KG1 (cell line): ENCODE measurements at regions not wholly inside any gene's neighbourhood (a gene's known extent, or its start where the extent isn't known, plus 50 kb on each side); places are given as distances from the start of the nearest gene placed in this dataset.
"Not testable (repeated sequence)": the region's sequence is repeated elsewhere in the genome, so short reads cannot be mapped to it uniquely, and the experiment has no call there.

ENCODE experiments used
- DNase-seq: peaks from one replicate; lab custom pipeline; 2025; lab: John Stamatoyannopoulos, UW

DNA sequence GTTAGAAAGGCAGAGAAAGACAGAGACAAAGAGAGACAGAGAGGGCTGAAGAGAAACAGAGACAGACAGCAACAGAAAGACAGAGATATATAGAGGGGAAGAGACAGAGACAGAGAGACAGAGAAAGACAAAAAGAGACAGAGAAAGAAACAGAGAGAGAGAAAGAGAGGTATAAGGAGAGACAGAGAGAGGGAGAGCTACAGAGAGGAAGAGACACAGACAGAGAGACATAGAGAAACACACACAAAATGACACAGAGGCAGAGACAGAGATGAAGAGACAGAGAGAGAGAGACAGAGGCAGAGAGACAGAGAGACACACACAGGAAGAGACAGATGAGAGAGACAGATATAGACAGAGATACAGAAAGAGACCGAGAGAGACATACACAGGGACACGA, 168.6 kb downstream of the TMEM121 start:
- DNase-seq, result no peak

DNA sequence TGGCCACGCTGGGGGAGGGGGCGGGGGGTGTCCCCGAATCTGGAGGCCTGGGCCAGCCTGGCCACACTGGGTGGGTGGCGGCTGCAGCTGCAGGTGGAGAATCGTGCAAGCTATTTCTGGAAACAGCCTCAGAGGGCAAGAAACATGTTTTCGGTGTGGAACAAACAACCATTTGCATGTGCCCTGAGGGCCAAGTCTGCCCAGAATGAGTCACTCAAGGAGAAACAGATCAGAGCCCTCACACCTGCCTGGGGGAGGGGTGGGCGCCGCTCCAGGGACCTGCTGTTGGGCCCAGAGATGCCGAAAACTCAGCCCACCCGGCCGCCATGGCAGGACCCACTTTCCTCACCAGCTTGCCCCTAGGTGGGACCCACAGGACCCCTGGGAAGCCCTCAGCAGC, 170.0 kb downstream of the TMEM121 start:
- not testable (repeated sequence) for DNase-seq

DNA sequence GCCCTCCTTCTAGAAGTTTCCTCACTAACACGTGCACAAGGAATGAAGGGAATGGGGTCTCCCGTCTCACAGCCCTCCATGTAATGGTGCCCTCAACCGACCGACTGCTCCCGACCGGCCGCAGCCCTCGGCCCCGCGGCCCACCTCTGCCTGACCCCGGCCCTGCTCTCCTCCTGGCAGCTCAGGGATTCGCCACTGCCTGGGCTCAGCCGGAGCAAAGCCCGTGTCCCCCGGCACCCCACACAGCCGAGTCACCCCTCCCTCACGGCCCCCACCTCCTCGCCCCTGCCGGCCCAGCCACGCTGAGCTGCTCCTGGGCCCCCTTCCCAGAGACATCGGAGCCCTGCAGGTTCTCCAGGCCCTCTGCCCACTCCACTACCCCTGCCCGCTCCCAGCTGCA, 171.0 kb downstream of the TMEM121 start:
- not testable (repeated sequence) for DNase-seq

DNA sequence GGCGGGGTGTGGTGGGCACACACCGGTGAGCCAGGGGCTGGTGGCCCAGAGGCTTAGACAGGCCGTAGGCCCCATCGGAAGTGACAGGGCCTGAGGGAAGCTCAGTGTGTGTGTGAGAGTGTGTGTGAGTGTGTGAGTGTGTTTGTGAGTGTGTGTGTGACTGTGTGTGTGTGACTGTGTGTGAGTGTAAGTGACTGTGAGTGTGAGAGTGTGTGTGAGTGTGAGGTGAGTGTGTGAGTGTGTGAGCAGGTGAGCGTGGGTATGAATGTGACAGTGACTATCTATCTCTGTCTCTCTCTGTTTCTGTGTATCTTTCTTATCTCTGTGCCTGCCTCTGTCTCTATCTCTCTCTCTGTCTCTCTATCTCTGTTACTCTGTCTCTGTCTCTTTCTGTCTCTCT, 171.6 kb downstream of the TMEM121 start:
- not testable (repeated sequence) for DNase-seq

DNA sequence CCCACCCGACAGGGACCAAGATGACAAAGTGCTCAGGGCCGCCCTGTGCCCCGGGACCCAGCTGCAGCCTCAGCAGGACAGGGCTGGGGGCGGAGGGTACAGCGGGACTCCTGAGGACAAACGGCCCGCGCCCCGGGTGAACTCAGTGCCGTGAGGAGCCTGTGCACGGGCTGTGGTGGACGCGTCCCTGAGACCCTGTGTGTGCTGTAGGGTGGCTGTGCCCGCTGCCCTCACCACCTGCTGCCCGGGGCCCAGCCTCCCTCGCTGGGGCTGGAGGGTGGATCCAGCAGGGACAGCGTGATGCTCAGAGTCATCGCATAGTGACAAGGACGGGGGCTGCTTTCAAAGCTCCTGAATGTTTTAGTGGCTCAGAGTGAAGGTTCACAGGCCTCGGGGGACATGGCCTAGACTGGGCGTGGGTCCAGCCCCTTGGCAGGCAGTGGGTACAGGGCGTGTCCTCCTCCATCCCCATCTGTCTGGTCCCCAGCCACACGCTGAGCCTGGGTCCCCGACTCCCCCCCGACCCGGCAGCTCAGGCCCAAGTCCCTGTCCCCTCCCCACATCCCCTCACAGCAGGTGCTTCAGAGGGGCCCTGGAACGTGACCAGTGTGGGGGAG, 172.7 kb downstream of the TMEM121 start:
- not testable (repeated sequence) for DNase-seq

DNA sequence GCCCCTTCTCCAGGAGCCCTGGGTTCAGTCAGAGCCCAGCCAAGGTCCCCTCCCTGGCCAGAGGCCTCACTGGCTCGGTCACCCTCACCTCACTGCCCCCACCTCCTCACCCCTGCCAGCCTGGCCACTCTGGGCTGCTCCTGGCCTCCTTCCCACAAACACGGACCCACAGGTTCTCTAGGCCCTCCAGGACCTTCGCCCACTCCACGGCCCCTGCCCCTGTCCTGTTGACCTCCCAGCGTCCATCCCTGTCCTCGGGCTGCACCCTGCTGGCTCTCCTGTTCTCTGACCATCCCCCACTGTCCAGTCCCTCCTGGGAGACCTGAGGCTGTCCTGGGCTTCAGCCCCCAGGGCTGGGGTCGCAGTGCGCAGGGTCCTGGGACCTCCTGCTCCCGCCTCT, 173.3 kb downstream of the TMEM121 start:
- not testable (repeated sequence) for DNase-seq

DNA sequence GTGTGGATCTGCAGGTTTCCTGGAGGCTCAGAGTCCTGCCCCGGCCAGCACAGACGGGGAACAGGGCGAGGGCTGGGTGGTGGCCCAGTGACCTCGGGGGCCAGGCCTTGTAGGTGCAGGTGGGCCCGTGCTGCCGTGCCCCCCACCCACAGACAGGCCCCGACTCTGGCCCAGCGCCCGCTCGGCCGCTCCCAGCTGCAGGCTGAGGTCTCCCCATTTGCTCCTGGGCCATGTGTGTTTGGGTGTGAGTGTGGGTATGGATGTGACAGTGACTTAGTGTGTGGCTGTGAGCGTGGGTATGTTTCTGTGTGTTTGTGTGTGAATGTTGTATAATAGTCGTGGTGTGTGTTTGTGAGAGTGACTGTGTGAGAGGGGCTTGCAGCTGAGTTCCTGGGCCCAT, 173.8 kb downstream of the TMEM121 start:
- DNase-seq, result not testable (repeated sequence)

DNA sequence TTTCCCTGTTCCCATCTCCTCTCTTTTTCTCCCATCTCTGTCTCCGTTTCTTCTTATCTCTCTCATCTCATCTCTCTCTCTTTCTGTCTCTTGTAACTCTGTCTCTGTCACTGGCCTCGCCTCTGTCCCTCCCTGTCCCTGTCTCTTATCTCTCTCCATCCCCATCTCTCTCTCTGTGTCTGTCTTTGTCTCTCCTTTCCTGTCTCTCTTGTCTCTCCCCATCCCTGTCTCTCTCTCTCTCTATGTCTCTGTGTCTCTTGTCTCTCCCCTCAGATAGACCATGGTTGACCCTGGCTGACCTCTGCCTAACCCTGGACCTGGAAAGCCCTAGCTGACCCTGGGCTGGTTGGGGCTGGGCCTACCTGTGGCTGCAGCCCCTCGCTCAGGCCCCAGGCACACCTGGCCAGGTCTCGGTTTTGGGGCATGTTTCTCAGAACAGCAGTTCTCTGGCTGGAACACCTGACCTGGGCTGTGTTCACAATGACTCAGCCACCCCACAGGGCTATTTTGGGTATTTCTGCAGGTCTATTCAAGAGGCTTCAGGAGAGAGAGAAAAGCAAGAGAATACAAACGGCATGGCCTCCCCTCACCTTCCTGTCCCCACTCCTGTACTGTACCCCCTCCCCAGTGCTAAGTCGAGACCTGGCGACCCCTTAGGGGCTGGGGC, 174.4 kb downstream of the TMEM121 start:
- no peak for DNase-seq

DNA sequence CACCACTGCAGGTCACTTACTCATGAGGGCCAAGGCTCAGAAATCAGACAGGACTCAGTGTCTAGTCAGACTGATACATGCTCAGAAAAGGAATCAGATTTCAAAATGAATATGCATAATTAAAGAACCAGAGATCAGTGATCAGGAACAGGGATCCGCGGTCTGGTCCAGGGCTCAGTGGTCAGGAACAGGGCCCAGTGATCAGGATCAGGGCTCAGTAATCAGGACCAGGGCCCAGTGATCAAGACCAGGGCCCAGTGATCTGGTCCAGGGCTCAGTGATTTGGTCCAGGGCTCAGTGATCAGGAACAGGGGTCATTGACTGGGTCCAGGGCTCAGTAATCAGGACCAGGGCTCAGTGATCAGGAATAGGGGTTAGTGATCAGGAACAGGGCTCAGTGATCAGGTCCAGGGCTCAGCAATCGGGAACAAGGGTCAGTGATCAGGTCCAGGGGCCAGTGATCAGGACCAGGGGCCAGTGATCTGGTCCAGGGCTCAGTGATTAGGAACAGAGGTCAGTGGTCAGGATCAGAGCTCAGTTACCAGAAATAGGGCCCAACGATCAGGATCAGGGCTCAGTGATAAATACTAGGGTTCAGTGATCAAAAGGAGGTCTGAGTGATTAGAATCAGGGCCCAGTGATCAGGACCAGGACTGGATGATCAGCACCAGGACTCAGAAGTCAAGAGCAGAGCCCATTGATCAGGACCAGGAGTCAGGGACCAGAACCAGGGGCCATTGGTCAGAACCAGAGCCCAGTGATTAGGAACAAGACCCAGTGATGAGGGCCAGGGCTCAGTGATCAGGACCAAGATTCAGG, 175.3 kb downstream of the TMEM121 start:
- DNase-seq, result no peak

DNA sequence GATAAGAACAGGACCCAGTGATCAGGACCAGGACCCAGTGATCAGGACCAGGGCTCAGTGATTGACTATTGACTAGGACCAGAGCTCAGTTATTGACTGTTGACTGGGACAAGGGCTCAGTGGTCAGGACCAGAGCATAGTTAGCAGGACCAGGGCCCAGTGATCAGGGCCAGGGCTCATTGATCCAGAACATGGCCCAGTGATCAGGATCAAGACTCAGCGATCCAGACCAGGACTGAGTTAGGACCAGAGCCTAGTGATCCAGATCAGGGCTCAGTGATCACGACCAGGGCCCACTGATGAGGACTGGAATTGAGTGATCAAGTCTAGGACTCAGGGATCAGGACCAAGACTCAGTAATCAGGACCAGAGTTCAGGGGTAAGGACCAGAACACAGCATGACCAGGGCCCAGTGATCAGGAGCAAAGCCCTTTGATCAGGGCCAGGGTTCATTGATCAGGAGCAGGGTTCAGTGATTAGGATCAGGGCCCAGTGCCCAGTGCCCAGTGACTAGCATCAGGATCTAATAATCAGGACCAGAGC, 176.0 kb downstream of the TMEM121 start:
- DNase-seq, result no peak

DNA sequence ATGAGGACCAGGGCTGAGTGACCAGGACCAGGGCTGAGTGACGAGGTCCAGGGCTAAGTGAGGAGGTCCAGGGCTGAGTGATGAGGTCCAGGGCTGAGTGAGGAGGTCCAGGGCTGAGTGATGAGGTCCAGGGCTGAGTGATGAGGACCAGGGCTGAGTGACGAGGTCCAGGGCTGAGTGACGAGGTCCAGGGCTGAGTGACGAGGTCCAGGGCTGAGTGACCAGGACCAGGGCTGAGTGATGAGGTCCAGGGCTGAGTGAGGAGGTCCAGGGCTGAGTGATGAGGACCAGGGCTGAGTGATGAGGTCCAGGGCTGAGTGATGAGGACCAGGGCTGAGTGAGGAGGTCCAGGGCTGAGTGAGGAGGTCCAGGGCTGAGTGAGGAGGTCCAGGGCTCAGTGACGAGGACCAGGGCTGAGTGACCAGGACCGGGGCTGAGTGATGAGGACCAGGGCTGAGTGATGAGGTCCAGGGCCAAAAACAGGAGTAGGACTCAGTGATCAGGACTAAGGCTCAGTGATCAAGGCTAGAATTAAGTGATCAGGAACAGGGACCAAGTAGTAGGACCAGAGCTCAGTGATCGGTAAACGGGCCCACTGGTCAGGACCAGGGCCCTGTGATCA, 176.8 kb downstream of the TMEM121 start:
- DNase-seq, result not testable (repeated sequence)

DNA sequence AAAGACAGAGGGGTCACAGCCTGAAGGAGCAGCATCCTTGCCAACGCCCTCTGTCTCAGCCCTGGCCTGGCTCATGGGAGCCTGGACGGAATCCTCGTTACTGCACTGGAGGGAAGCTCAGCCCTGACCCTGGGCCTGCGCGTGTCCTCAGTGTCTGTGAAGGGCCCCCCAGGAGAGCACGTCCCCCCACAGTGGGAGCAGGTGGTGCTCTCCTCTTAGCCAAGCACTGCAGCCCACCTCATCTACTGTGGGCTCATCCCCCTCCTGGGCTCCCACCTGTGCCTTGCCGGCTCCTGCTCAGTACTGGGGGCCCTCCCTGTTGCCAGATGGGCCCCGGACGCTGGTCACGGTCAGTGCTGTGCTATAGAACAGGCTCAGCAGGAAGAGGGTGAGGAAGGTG, 177.7 kb downstream of the TMEM121 start:
- DNase-seq, result not testable (repeated sequence)

DNA sequence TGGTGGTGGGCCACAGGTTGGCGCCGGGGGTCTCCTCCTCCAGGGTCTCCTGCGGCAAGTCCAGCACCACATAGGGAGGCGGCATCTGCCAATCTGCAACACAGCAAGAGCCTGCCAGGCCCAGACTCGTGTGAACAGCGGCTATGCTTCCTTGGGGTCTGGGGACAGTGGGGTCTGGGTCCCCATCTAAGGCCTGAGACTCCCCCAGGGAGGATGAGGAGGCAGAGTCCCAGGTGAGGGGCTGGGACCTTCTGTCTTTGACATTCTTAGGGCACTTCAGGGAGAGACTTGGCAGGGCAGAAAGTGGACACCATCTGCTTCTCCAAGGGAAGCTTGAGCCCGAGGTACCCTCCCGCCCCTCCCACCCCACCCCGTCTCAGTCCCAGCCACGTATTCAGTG, 178.1 kb downstream of the TMEM121 start:
- DNase-seq, result not testable (repeated sequence)

DNA sequence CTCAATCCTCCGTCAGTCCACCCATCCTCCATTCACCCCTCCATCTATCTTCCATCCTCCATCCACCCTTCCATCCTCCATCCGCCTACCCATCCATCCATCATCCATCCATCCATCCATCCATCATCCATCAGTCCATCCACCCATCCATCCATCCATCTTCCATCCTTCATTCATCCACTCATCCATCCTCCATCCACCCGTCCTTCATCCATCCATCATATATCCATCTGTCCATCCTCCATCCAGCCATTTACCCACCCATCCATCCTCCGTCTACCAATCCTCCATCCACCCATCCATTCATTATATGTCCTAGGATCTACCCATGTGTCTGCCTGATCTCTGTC, 179.1 kb downstream of the TMEM121 start:
- DNase-seq, result not testable (repeated sequence)

DNA sequence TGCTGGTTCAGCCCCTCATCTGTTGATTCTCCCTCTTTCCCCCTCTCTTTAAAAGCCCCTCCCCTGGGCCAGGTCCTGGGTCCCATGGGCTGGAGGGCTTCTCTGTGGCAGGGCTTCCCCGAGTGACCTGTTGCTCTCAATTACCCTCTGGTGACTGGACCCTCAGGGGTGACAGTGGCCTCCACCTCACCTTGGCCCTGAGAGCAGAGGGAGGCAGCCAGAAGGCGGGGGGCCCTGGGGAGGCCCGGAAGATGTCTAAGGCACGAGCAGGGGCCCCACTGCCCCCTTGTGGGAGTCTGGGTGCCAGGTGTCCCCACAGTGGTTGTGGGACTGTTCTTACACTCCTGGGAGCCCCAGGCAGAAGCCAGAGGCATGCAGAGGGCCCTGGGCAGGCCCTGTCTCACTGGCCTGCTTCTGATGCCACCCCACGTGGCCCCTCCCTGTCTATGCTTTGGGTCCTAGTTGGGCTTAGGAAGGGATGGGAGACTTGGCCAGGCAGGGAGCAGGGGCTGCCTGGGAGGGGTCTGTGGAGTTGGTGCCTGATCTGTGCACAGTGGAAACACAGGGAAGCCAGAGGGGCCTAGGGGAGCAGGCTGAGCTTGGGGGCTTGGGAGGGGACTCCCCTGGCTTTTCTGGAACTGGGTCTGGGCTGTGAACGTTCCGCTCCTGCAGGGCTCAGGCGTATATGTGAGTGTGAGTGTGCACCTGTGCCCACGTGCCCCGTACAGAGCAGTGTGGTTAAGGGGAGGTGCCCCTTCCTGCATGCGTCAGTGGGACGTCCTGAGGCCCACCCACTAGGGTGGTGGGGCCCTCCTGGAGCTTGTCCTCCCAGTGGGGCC, 179.7 kb downstream of the TMEM121 start:
- not testable (repeated sequence) for DNase-seq

DNA sequence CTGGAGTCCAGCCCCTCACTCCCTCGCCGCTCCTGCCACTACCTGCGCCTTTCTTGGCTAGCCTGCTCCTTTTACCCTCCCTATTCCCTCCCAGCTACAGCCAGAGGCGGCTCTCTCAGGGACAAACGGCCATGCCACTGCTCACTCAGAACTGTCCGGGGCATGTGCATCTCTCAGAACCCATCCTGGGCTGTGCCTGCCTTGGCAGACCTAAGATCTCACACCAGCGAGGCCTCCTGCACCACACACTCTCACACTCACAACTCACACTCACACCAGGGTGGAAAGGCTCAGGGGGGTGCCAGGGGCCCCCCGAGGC, 180.3 kb downstream of the TMEM121 start:
- DNase-seq, result not testable (repeated sequence)

DNA sequence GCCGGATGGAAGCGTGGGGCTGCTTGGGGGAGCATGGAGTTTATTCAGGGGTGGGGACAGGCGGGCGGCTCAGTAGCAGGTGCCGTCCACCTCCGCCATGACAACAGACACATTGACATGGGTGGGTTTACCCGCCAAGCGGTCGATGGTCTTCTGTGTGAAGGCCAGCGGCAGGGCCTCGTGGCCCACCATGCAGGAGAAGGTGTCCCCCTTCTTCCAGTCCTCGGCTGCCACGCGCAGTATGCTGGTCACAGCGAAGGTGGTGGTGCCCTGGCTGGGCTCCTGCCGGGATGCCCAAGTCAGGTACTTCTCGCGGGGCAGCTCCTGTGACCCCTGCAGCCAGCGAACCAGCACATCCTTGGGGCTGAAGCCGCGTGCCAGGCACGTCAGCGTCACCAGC, 180.7 kb downstream of the TMEM121 start:
- not testable (repeated sequence) for DNase-seq

DNA sequence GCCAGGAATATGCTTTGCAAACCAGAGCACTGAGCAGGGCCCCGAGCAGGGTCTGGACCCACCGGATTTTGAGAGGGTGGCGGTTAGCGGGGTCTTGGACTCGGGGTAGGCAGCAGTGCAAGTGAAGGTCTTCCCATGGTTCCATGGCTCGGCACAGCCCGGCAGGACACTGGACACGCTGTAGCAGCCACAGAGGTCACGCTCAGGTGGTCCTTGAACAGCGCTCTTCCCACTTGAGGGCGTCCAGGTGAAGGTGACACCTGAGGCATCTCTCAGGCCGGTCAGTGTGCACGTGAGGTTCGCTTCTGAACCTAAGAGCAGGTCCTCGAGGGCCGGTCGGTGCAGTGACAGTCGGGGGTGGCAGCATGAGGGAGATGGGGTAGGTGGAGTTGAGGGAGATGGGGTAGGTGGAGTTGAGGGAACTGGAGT, 181.4 kb downstream of the TMEM121 start:
- not testable (repeated sequence) for DNase-seq

DNA sequence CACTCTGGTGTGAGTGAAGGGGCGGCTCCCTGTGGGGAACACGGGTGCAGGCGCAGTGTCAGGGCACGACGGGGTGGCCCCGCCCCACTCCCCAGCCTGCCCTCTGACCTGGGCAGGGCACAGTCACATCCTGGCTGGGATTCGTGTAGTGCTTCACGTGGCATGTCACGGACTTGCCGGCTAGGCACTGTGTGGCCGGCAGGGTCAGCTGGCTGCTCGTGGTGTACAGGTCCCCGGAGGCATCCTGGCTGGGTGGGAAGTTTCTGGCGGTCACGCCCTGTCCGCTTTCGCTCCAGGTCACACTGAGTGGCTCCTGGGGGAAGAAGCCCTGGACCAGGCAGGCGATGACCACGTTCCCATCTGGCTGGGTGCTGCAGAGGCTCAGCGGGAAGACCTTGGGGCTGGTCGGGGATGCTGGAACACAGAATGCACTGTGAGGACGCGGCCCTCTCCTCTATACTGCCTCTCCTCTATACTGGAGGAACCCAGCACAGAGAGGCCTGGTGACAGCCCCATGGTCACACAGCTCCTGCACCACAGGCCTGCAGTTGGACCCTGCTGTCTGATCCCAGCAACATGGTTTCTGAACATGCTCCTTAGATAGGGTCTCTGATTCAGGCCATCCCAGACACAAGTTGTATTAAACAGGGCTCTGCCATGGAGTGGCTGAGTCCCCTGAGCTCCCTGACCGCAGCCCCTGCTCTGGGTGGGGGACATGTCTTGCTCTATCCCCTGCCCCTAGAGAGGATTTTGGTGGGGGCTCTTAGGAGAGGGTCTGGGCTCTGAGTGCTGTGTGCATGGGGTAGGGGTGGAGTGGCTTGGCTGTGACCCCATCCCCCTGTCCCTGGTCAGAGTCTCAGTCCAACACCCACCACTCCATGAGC, 182.1 kb downstream of the TMEM121 start:
- DNase-seq, result not testable (repeated sequence)
